GM12878 (cell line): ENCODE measurements at regions not wholly inside any gene's neighbourhood (a gene's known extent, or its start where the extent isn't known, plus 50 kb on each side); places are given as distances from the start of the nearest gene placed in this dataset.

Experiments used
- ASH2L ChIP-seq: fragments of 300-600, 200-600 bp; sonication (generic); IDR thresholded peaks from 2 replicates; pipeline ENCODE4 v1.6.1; 2017; ENCODE audit warnings: low read depth, mild to moderate bottlenecking, borderline replicate concordance
- E2F8 ChIP-seq: fragments of 450-650 bp; IDR thresholded peaks from 2 replicates; pipeline ENCODE4 v1.6.1; 2018; ENCODE audit warnings: mild to moderate bottlenecking, low read depth, moderate library complexity; ENCODE audit not compliant: partially characterized antibody
- POLR2A ChIP-seq: IDR thresholded peaks from 2 replicates; pipeline ENCODE4 v1.6.1; 2011; ENCODE audit warnings: low read depth, mild to moderate bottlenecking, low read length
- SIN3A ChIP-seq: IDR thresholded peaks from 2 replicates; pipeline ENCODE4 v1.6.1; 2012; ENCODE audit warnings: low read depth, low read length, improper control_type of control experiment
- SMC3 ChIP-seq: IDR thresholded peaks from 2 replicates; pipeline ENCODE4 v1.6.1; 2011; ENCODE audit warnings: low read length, improper control_type of control experiment, borderline replicate concordance
- SP1 ChIP-seq: IDR thresholded peaks from one replicate; pipeline ENCODE4 v1.6.1; 2011; ENCODE audit warnings: low read depth, low read length
- ZNF274 ChIP-seq: IDR thresholded peaks from one replicate; pipeline ENCODE4 v1.8.0; 2011; ENCODE audit not compliant: insufficient read length, insufficient read depth
- TF ChIP-seq, protein P1 (sequence below), 3 experiments: IDR thresholded peaks in 2 of 3; conservative IDR thresholded peaks in 1 of 3; 2 replicates each; pipeline ENCODE4 v1.5.1; 2011; ENCODE audit warnings: low read depth in 3 of 3, low read length in 3 of 3, mild to moderate bottlenecking in 3 of 3, control low read depth in 2 of 3, moderate library complexity in 2 of 3, inconsistent platforms in 1 of 3, mixed read lengths in 1 of 3; ENCODE audit not compliant: control insufficient read depth in 2 of 3, insufficient read depth in 1 of 3; ENCODE audit errors: extremely low read depth in 1 of 3
- TF ChIP-seq, protein P2 (sequence below): IDR thresholded peaks from 2 replicates; pipeline ENCODE4 v1.6.1; 2011; ENCODE audit warnings: low read depth, mild to moderate bottlenecking, low read length, moderate library complexity, borderline replicate concordance; ENCODE audit errors: extremely low read depth

DNA sequence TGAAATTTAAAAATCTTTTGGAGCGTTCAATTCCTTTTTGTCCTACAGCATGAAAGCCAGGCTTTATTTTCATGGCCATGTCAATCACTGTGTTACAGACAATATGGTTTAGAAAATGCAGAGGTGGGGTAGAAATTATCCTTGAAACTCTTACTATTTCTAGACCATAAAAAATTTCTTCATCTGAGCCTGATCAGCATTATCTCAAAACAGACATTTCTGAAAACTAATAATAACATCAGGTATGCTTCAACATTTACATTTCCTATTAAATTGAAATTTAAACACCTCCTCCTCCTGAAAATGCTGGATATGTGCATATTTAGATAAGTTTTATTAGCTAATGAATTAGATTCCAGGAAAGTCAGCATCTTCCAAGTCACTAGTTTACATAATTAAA lies 570.6 kb downstream of the RIT2 start:
- no peak for TF ChIP-seq E2F8
- TF ChIP-seq, protein P1, sequence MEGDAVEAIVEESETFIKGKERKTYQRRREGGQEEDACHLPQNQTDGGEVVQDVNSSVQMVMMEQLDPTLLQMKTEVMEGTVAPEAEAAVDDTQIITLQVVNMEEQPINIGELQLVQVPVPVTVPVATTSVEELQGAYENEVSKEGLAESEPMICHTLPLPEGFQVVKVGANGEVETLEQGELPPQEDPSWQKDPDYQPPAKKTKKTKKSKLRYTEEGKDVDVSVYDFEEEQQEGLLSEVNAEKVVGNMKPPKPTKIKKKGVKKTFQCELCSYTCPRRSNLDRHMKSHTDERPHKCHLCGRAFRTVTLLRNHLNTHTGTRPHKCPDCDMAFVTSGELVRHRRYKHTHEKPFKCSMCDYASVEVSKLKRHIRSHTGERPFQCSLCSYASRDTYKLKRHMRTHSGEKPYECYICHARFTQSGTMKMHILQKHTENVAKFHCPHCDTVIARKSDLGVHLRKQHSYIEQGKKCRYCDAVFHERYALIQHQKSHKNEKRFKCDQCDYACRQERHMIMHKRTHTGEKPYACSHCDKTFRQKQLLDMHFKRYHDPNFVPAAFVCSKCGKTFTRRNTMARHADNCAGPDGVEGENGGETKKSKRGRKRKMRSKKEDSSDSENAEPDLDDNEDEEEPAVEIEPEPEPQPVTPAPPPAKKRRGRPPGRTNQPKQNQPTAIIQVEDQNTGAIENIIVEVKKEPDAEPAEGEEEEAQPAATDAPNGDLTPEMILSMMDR (IDR thresholded peaks at IDR 0.05 in 2 of 3, conservative IDR thresholded peaks at IDR 0.05 in 1 of 3; ENCODE audit: control insufficient read depth in 2 of 3, extremely low read depth in 1 of 3, insufficient read depth in 1 of 3, low read depth in 3 of 3, low read length in 3 of 3), result no peak
- no peak for TF ChIP-seq SP1
- TF ChIP-seq, protein P2, sequence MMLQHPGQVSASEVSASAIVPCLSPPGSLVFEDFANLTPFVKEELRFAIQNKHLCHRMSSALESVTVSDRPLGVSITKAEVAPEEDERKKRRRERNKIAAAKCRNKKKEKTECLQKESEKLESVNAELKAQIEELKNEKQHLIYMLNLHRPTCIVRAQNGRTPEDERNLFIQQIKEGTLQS, result no peak
- no peak for TF ChIP-seq POLR2A
- no peak for TF ChIP-seq SMC3
- TF ChIP-seq ZNF274, result no peak
- no peak for TF ChIP-seq SIN3A
- TF ChIP-seq ASH2L, result no peak
